Activated T-cell treated with anti-CD3 and anti-CD28 coated beads, Interleukin-2, amount 50 U/mL, for 24 hours (primary cell): ENCODE measurements at regions not wholly inside any gene's neighbourhood (a gene's known extent, or its start where the extent isn't known, plus 50 kb on each side); places are given as distances from the start of the nearest gene placed in this dataset.

Source experiments
- DNase-seq: peaks from one replicate; pipeline ENCODE4 v3.0.0-alpha.2; 2020
- H3K27ac Mint-ChIP-seq: 2 replicates; pipeline ENCODE4 v1.8.0; 2020; ENCODE audit warnings: mild to moderate bottlenecking, mixed read lengths
- H3K27me3 Mint-ChIP-seq: 2 replicates; pipeline ENCODE4 v1.8.0; 2020; ENCODE audit warnings: mixed read lengths
- H3K36me3 Mint-ChIP-seq: 2 replicates; pipeline ENCODE4 v1.8.0; 2020; ENCODE audit warnings: low read depth, mixed read lengths
- H3K4me1 Mint-ChIP-seq: 2 replicates; pipeline ENCODE4 v1.8.0; 2020; ENCODE audit warnings: low read depth, mixed read lengths
- H3K4me3 Mint-ChIP-seq: 2 replicates; pipeline ENCODE4 v1.8.0; 2020; ENCODE audit warnings: mild to moderate bottlenecking, moderate library complexity, mixed read lengths
- H3K9me3 Mint-ChIP-seq: 2 replicates; pipeline ENCODE4 v1.8.0; 2020; ENCODE audit warnings: mixed read lengths

- Mint-ChIP-seq H3K27me3 (no peaks in the 10 kb centered on the region), H3K9me3 (no peaks in the 10 kb centered on the region), H3K36me3 (no peaks in the 10 kb centered on the region), H3K27ac (no peak overlapping the region), H3K4me1 (no peaks in the 10 kb centered on the region), H3K4me3 (no peak overlapping the region)
- DNase-seq = no peak
These were observed 242.9 kb downstream of the ANKRD7 start for GRCh38 chr7:118467381-118467780.

GRCh38 chr7:118472581-118472980 is 248.1 kb downstream of the ANKRD7 start:
- no peaks in the 10 kb centered on the region for H3K27me3 Mint-ChIP-seq
- no peaks in the 10 kb centered on the region for H3K4me1 Mint-ChIP-seq
- peaks cover 2% of the 10 kb centered on the region for H3K9me3 Mint-ChIP-seq
- H3K27ac Mint-ChIP-seq = no peak overlapping the region
- no peaks in the 10 kb centered on the region for H3K36me3 Mint-ChIP-seq
- no peak overlapping the region for H3K4me3 Mint-ChIP-seq
- DNase-seq = no peak

DNA sequence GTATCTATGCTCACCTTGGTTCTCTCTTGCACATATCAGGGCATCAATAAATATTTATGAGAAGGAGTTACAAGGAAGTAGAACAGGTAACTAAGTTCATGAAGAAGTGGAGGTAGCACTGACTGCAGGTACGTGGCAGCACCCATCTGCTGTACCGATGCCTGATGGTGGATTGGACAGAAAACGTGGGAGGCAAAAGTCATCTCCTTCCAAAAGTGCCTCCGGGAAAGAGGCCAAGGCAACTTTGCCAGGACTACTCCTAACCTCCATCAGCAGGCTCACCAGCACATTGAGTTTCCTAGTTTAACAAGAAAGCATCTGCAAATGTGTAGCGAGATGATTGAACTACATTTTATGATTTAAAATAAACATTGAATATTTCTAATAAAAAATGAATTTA is 248.8 kb downstream of the ANKRD7 start:
- Mint-ChIP-seq H3K4me1 (no peaks in the 10 kb centered on the region), H3K9me3 (peaks cover 2% of the 10 kb centered on the region), H3K27ac (no peak overlapping the region), H3K27me3 (no peaks in the 10 kb centered on the region), H3K4me3 (no peak overlapping the region), H3K36me3 (no peaks in the 10 kb centered on the region)
- no peak for DNase-seq

- no peak overlapping the region for H3K27ac Mint-ChIP-seq
- H3K4me3 Mint-ChIP-seq = no peak overlapping the region
- H3K9me3 Mint-ChIP-seq = peaks cover 4% of the 10 kb centered on the region
- H3K36me3 Mint-ChIP-seq = no peaks in the 10 kb centered on the region
- no peaks in the 10 kb centered on the region for H3K4me1 Mint-ChIP-seq
- DNase-seq = no peak
- no peaks in the 10 kb centered on the region for H3K27me3 Mint-ChIP-seq
These were observed 251.5 kb downstream of the ANKRD7 start for GRCh38 chr7:118476036-118476435.

- Mint-ChIP-seq H3K9me3 (peaks cover 4% of the 10 kb centered on the region), H3K4me3 (no peak overlapping the region), H3K4me1 (no peaks in the 10 kb centered on the region), H3K36me3 (no peaks in the 10 kb centered on the region), H3K27me3 (no peaks in the 10 kb centered on the region), H3K27ac (no peak overlapping the region)
- DNase-seq = no peak
These were observed 252.5 kb downstream of the ANKRD7 start for GRCh38 chr7:118477036-118477435.

DNA sequence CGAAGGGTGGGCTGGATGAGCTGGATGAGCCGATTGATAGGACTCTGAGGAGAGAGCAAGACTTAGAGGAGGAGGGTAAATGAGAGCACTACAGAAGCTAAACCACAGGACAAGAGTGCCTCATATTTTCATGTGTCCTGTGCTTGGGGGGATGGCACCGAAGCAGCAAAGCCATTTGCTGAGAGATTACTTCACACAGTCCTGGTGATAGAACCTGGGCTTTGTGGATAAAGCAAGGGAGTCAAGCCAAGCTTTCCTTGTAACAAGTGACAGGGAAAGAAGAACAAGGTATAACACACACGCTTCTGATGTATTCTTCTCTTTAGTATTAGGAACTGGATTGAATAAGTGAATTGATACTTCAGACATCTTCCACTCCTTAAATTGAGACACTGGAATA is 253.7 kb downstream of the ANKRD7 start:
- DNase-seq = no peak
- Mint-ChIP-seq H3K27me3 (no peaks in the 10 kb centered on the region), H3K4me1 (no peaks in the 10 kb centered on the region), H3K9me3 (peaks cover 9% of the 10 kb centered on the region), H3K36me3 (no peaks in the 10 kb centered on the region), H3K4me3 (no peak overlapping the region), H3K27ac (no peak overlapping the region)

DNA sequence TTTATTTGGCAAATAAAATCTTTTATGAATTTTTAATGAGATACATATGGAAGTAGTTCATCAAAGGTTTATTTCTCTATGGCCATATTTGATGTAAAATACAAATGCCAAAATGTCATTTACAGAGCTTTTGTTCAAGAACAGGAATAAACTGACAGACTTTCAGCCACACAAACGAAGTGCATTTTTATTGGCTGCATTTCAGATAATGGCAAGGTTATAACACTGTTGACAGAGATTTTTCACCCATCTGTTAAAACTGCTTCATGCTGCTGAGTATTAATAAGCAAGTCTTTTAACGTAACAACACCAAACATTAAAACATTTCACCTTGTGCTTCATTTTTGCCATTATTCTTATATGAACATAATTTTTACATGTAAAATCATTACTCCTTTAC is 254.4 kb downstream of the ANKRD7 start:
- H3K27me3 Mint-ChIP-seq = no peaks in the 10 kb centered on the region
- no peak overlapping the region for H3K4me3 Mint-ChIP-seq
- no peak overlapping the region for H3K27ac Mint-ChIP-seq
- no peak for DNase-seq
- H3K9me3 Mint-ChIP-seq = peaks cover 9% of the 10 kb centered on the region
- no peaks in the 10 kb centered on the region for H3K36me3 Mint-ChIP-seq
- no peaks in the 10 kb centered on the region for H3K4me1 Mint-ChIP-seq

DNA sequence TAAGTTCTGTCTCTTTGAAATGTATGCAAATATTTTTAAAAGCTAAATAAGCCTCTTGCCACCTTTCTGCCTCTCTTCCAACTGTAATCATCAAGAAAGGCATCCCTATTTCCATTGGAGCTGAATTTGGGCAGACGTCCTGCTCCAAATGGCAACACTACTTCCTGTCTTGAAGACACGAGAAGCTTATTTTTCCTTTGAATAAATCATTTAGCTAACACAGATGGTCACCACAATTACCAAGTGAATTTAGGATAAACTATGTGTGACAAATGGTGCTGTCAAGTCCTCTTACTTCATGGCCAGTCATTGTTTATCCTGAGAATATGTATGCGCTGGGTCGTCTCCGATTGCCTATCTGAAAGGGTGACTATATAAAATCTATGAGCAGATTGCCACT is 268.0 kb downstream of the ANKRD7 start:
- H3K4me3 Mint-ChIP-seq = no peak overlapping the region
- no peaks in the 10 kb centered on the region for H3K27me3 Mint-ChIP-seq
- DNase-seq = no peak
- no peak overlapping the region for H3K27ac Mint-ChIP-seq
- no peaks in the 10 kb centered on the region for H3K9me3 Mint-ChIP-seq
- no peaks in the 10 kb centered on the region for H3K36me3 Mint-ChIP-seq
- H3K4me1 Mint-ChIP-seq = no peaks in the 10 kb centered on the region

GRCh38 chr7:118496138-118496644 is 271.7 kb downstream of the ANKRD7 start:
- Mint-ChIP-seq H3K36me3 (no peaks in the 10 kb centered on the region), H3K4me1 (no peaks in the 10 kb centered on the region), H3K27ac (no peak overlapping the region), H3K9me3 (peaks cover 2% of the 10 kb centered on the region), H3K27me3 (no peaks in the 10 kb centered on the region), H3K4me3 (no peak overlapping the region)
- no peak for DNase-seq

DNA sequence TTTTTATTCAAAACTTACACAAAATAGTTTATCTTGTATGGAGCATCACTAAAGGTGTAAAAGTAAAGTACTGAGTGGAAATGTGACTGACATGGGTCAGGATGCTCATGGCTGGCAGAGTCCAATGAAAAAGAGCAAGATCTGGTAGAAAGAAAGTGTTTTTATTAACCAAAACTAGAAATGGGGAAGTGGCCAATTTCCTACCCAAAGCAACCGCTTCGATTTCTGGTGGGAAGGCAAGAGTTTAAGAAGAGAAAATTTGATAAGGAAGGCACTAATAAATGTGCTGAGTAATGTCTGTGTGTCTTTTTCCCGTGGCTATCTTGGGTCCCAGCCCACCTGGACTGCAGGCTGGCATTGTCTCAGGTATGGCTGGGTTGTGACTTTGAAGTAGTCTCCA is 277.7 kb downstream of the ANKRD7 start:
- no peak for DNase-seq
- H3K4me1 Mint-ChIP-seq = no peaks in the 10 kb centered on the region
- H3K36me3 Mint-ChIP-seq = no peaks in the 10 kb centered on the region
- no peaks in the 10 kb centered on the region for H3K27me3 Mint-ChIP-seq
- H3K27ac Mint-ChIP-seq = no peak overlapping the region
- peaks cover 6% of the 10 kb centered on the region for H3K9me3 Mint-ChIP-seq
- no peak overlapping the region for H3K4me3 Mint-ChIP-seq

GRCh38 chr7:118511146-118511545 is 286.6 kb downstream of the ANKRD7 start:
- Mint-ChIP-seq H3K27me3 (no peaks in the 10 kb centered on the region), H3K9me3 (no peaks in the 10 kb centered on the region), H3K4me3 (no peak overlapping the region), H3K4me1 (no peaks in the 10 kb centered on the region), H3K36me3 (no peaks in the 10 kb centered on the region), H3K27ac (no peak overlapping the region)
- no peak for DNase-seq

GRCh38 chr7:118517275-118517674 is 292.8 kb downstream of the ANKRD7 start:
- Mint-ChIP-seq H3K36me3 (no peaks in the 10 kb centered on the region), H3K27ac (no peak overlapping the region), H3K4me3 (no peak overlapping the region), H3K27me3 (no peaks in the 10 kb centered on the region), H3K4me1 (no peaks in the 10 kb centered on the region), H3K9me3 (peaks cover 2% of the 10 kb centered on the region)
- DNase-seq = no peak

DNA sequence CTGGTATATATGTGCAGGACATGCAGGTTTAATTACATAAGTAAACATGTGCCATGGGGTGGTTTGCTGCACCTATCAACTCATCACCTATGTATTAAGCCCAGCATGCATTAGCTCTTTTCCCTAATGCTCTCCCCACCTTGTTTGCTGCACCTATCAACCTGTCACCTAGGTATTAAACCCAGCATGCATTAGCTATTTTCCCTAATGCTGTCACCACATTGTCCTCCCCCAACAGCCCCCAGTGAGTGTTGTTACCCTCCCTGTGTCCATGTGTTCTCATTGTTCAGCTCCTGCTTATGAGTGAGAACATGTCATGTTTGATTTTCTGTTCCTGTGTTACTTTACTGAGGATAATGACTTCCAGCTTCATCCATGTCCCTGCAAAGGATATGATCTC is 300.5 kb downstream of the ANKRD7 start:
- Mint-ChIP-seq H3K27me3 (no peaks in the 10 kb centered on the region), H3K4me1 (no peaks in the 10 kb centered on the region), H3K27ac (no peak overlapping the region), H3K36me3 (no peaks in the 10 kb centered on the region), H3K9me3 (peaks cover 3% of the 10 kb centered on the region), H3K4me3 (no peak overlapping the region)
- no peak for DNase-seq

DNA sequence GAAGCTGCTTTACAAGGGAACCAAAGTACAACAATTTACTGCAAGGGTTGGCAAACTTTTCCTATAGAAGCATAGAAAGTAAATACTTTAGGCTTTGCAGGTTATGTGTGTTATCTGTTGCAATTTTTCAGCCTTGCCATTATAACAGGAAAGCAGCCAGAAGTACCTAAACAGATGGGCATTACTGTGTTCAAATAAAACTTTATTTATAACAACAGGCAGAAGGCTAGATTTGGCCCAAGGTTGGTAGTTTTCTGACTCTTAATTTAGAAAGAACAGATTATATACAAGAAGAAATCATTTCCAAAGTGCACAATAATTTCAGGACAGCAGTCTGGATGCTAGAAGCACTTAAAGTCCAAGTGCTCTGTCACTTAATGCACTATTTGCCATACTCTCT is 307.1 kb downstream of the ANKRD7 start:
- no peak for DNase-seq
- no peaks in the 10 kb centered on the region for H3K9me3 Mint-ChIP-seq
- no peaks in the 10 kb centered on the region for H3K36me3 Mint-ChIP-seq
- no peaks in the 10 kb centered on the region for H3K27me3 Mint-ChIP-seq
- no peak overlapping the region for H3K27ac Mint-ChIP-seq
- no peak overlapping the region for H3K4me3 Mint-ChIP-seq
- no peaks in the 10 kb centered on the region for H3K4me1 Mint-ChIP-seq

GRCh38 chr7:118559207-118559606 is 334.7 kb downstream of the ANKRD7 start:
- DNase-seq = no peak
- H3K27ac Mint-ChIP-seq = no peak overlapping the region
- no peaks in the 10 kb centered on the region for H3K36me3 Mint-ChIP-seq
- peaks cover 5% of the 10 kb centered on the region for H3K9me3 Mint-ChIP-seq
- H3K4me1 Mint-ChIP-seq = no peaks in the 10 kb centered on the region
- no peak overlapping the region for H3K4me3 Mint-ChIP-seq
- no peaks in the 10 kb centered on the region for H3K27me3 Mint-ChIP-seq

- DNase-seq = no peak
- Mint-ChIP-seq H3K36me3 (no peaks in the 10 kb centered on the region), H3K27me3 (no peaks in the 10 kb centered on the region), H3K27ac (no peak overlapping the region), H3K4me1 (no peaks in the 10 kb centered on the region), H3K4me3 (no peak overlapping the region), H3K9me3 (peaks cover under 1% of the 10 kb centered on the region)
These were observed 338.8 kb downstream of the ANKRD7 start for GRCh38 chr7:118563311-118563710.
